Left hindlimb (tissue), 1 donor: ENCODE measurements at regions not wholly inside any gene's neighbourhood (a gene's known extent, or its start where the extent isn't known, plus 50 kb on each side); places are given as distances from the start of the nearest gene placed in this dataset.

ENCODE experiments used
- DNase-seq: peaks from one replicate; pipeline ENCODE4 v3.0.0-alpha.2; 2018

GRCh38 chr11:110824912-110825620, 112.8 kb upstream of the ARHGAP20 start:
- no peak for DNase-seq

GRCh38 chr11:110818032-110818687, 105.9 kb upstream of the ARHGAP20 start:
- no peak for DNase-seq

GRCh38 chr11:110812086-110812733, 100.0 kb upstream of the ARHGAP20 start:
- DNase-seq: no peak

- DNase-seq: no peak
These were observed 97.4 kb upstream of the ARHGAP20 start for GRCh38 chr11:110809417-110810199.

- DNase-seq: no peak
These were observed 96.0 kb upstream of the ARHGAP20 start for GRCh38 chr11:110808248-110808647.

- DNase-seq: no peak
These were observed 95.6 kb upstream of the ARHGAP20 start for GRCh38 chr11:110807801-110808200.

GRCh38 chr11:110805756-110806155, 93.5 kb upstream of the ARHGAP20 start:
- no peak for DNase-seq

- no peak for DNase-seq
These were observed 89.9 kb upstream of the ARHGAP20 start for GRCh38 chr11:110802162-110802561.

GRCh38 chr11:110801328-110801727, 89.1 kb upstream of the ARHGAP20 start:
- DNase-seq: no peak

GRCh38 chr11:110798201-110798900, 86.1 kb upstream of the ARHGAP20 start:
- DNase-seq: no peak

GRCh38 chr11:110797453-110797852, 85.2 kb upstream of the ARHGAP20 start:
- DNase-seq: no peak

- DNase-seq: no peak
These were observed 82.9 kb upstream of the ARHGAP20 start for GRCh38 chr11:110795112-110795624.

GRCh38 chr11:110793556-110793955, 81.3 kb upstream of the ARHGAP20 start:
- no peak for DNase-seq

- no peak for DNase-seq
These were observed 79.4 kb upstream of the ARHGAP20 start for GRCh38 chr11:110791621-110792020.

GRCh38 chr11:110787680-110788079, 75.4 kb upstream of the ARHGAP20 start:
- no peak for DNase-seq

- no peak for DNase-seq
These were observed 74.1 kb upstream of the ARHGAP20 start for GRCh38 chr11:110786226-110786902.

- no peak for DNase-seq
These were observed 73.2 kb upstream of the ARHGAP20 start for GRCh38 chr11:110785398-110785797.

GRCh38 chr11:110782616-110783015, 70.4 kb upstream of the ARHGAP20 start:
- DNase-seq: no peak

- no peak for DNase-seq
These were observed 66.9 kb upstream of the ARHGAP20 start for GRCh38 chr11:110779108-110779507.

GRCh38 chr11:110778343-110778742, 66.1 kb upstream of the ARHGAP20 start:
- DNase-seq: no peak

- no peak for DNase-seq
These were observed 65.5 kb upstream of the ARHGAP20 start for GRCh38 chr11:110777775-110778174.

- no peak for DNase-seq
These were observed 63.8 kb upstream of the ARHGAP20 start for GRCh38 chr11:110776081-110776480.
